Lung (tissue), 11 donors: ENCODE measurements at regions not wholly inside any gene's neighbourhood (a gene's known extent, or its start where the extent isn't known, plus 50 kb on each side); places are given as distances from the start of the nearest gene placed in this dataset.

Experiments used
- ATAC-seq: fragments of 200-7000 bp; cut with Tn5 transposase; one replicate; pipeline ENCODE4 v1.9.1; 2020; ENCODE audit warnings: moderate number of reproducible peaks; ENCODE audit not compliant: insufficient read depth, low FRiP score
- DNase-seq, 3 donors: peaks; one replicate each; pipeline ENCODE4 v3.0.0-alpha.2; 2013 to 2017
- H3K27ac ChIP-seq, 2 donors: one replicate each; pipeline ENCODE4 v1.5.1; 2013; ENCODE audit warnings: mild to moderate bottlenecking in 2 of 2, moderate library complexity in 2 of 2, control low read depth in 1 of 2, inconsistent platforms in 1 of 2, low read depth in 1 of 2, low read length in 1 of 2
- H3K27me3 ChIP-seq, 3 donors: one replicate each; pipeline ENCODE4 v1.5.1; 2013; ENCODE audit warnings: low read length in 2 of 3; ENCODE audit not compliant: control insufficient read depth in 3 of 3, insufficient read depth in 3 of 3
- H3K36me3 ChIP-seq, 4 donors: one replicate each; pipeline ENCODE4 v1.5.1; 2013; ENCODE audit warnings: low read length in 4 of 4, mild to moderate bottlenecking in 1 of 4, moderate library complexity in 1 of 4; ENCODE audit not compliant: control insufficient read depth in 4 of 4, insufficient read depth in 4 of 4
- H3K4me1 ChIP-seq, 5 donors: one replicate each; pipeline ENCODE4 v1.5.1; 2013; ENCODE audit warnings: low read length in 5 of 5, mild to moderate bottlenecking in 2 of 5, moderate library complexity in 1 of 5; ENCODE audit not compliant: control insufficient read depth in 5 of 5, insufficient read depth in 5 of 5
- H3K4me3 ChIP-seq: one replicate; pipeline ENCODE4 v1.5.1; 2013; ENCODE audit warnings: mild to moderate bottlenecking, control low read depth, moderate library complexity
- H3K9ac ChIP-seq, 2 donors: one replicate each; pipeline ENCODE4 v1.5.1; 2013; ENCODE audit warnings: low read length in 2 of 2, control low read depth in 1 of 2; ENCODE audit not compliant: insufficient read depth in 1 of 2
- H3K9me3 ChIP-seq, 4 donors: one replicate each; pipeline ENCODE4 v1.5.1; 2013; ENCODE audit warnings: low read length in 3 of 4, mild to moderate bottlenecking in 1 of 4, moderate library complexity in 1 of 4; ENCODE audit not compliant: control insufficient read depth in 4 of 4, insufficient read depth in 3 of 4
- CTCF ChIP-seq: IDR thresholded peaks from 2 replicates; pipeline ENCODE4 v1.5.1; 2012; ENCODE audit warnings: mild to moderate bottlenecking; ENCODE audit errors: control extremely low read depth, extremely low read depth
- WGBS, 2 donors: extraction: QIAGEN DNeasy Blood & Tissue Kit; methylation state at CpG; one replicate each; pipeline ENCODE4 v1.1.7; 2013; 5-methylcytosine and 5-hydroxymethylcytosine counted together
- donor health status: control.
- donor health status: control.
- donor health status: Bipolar disorder and iron deficiency.
- donor health status: healthy.
- donor health status: DM: yes; HTN: yes; CAD: no.

- H3K4me3 ChIP-seq, result no peak overlapping the region
- ATAC-seq (no peak), DNase-seq (peak in 1 of 3 donors; percentile 48)
- TF ChIP-seq CTCF, result no peak
- H3K4me1 ChIP-seq, result peaks cover 0 to 30% (median 9%) of the 10 kb centered on the region in 5 donors
- H3K9ac ChIP-seq, result no peak overlapping the region
- peaks cover 0 to 2% (median 0%) of the 10 kb centered on the region in 4 donors for H3K9me3 ChIP-seq
- H3K27ac ChIP-seq, result no peak overlapping the region
- no peaks in the 10 kb centered on the region for H3K36me3 ChIP-seq
- no peaks in the 10 kb centered on the region for H3K27me3 ChIP-seq
- 78 to 92% methylated on average over 20 of the region's 20 CpGs for WGBS, 2 donors
These were observed 50.3 kb upstream of the TCF20 start for GRCh38 chr22:42320443-42321416.
